HepG2 (cell line): ENCODE measurements at regions not wholly inside any gene's neighbourhood (a gene's known extent, or its start where the extent isn't known, plus 50 kb on each side); places are given as distances from the start of the nearest gene placed in this dataset.
"Not testable (repeated sequence)": the region's sequence is repeated elsewhere in the genome, so short reads cannot be mapped to it uniquely, and the experiment has no call there.

Experiments used
- CAMTA2 ChIP-seq: sonication (generic); formaldehyde crosslinking; IDR thresholded peaks from 2 replicates; pipeline ENCODE4 v1.4.0; 2020; ENCODE audit warnings: mild to moderate bottlenecking, missing genetic modification reagents, borderline replicate concordance
- ZNF367 ChIP-seq: sonication (generic); formaldehyde crosslinking; IDR thresholded peaks from 2 replicates; pipeline ENCODE4 v1.4.0; 2020; ENCODE audit warnings: missing genetic modification reagents, borderline replicate concordance
- ZNF619 ChIP-seq: sonication (generic); formaldehyde crosslinking; IDR thresholded peaks from 2 replicates; pipeline ENCODE4 v1.4.0; 2020; ENCODE audit warnings: mild to moderate bottlenecking, missing genetic modification reagents
- TF ChIP-seq, protein P1 (sequence below): sonication (generic); formaldehyde crosslinking; IDR thresholded peaks from 2 replicates; pipeline ENCODE4 v1.4.0; 2020; ENCODE audit warnings: mild to moderate bottlenecking, missing genetic modification reagents
- TF ChIP-seq, protein P2 (sequence below): sonication (generic); formaldehyde crosslinking; IDR thresholded peaks from 2 replicates; pipeline ENCODE4 v1.8.1; 2023; ENCODE audit warnings: missing genetic modification reagents, inconsistent platforms, borderline replicate concordance
- TF ChIP-seq, protein P3 (sequence below): sonication (generic); formaldehyde crosslinking; IDR thresholded peaks from 2 replicates; pipeline ENCODE4 v1.4.0; 2020; ENCODE audit warnings: missing genetic modification reagents, borderline replicate concordance

DNA sequence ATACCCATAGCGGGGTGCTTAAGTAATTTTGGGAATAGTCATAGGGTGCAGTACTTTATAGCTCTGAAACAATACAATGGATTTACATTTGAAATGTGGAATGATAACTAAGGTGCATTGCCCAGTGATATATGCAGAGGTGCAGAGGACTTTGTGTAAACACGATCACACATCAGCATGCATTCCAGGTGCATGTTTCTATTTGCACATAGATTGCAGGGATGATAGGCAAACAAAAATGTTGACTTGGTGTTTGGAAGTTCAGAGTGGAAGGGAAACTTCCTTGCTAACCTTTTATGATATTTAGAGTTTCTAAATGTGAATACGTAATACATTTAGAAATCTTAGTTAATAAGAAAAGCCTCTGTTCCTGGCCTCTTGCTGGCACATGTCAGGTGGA, 941.5 kb downstream of the TUBA3C start:
- TF ChIP-seq, protein P1, sequence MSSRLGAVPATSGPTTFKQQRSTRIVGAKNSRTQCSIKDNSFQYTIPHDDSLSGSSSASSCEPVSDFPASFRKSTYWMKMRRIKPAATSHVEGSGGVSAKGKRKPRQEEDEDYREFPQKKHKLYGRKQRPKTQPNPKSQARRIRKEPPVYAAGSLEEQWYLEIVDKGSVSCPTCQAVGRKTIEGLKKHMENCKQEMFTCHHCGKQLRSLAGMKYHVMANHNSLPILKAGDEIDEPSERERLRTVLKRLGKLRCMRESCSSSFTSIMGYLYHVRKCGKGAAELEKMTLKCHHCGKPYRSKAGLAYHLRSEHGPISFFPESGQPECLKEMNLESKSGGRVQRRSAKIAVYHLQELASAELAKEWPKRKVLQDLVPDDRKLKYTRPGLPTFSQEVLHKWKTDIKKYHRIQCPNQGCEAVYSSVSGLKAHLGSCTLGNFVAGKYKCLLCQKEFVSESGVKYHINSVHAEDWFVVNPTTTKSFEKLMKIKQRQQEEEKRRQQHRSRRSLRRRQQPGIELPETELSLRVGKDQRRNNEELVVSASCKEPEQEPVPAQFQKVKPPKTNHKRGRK (CRISPR knock-in tag), result not testable (repeated sequence)
- TF ChIP-seq CAMTA2; ZNF367 (CRISPR knock-in tag); ZNF619 (CRISPR knock-in tag): not testable (repeated sequence)
- TF ChIP-seq, protein P2, sequence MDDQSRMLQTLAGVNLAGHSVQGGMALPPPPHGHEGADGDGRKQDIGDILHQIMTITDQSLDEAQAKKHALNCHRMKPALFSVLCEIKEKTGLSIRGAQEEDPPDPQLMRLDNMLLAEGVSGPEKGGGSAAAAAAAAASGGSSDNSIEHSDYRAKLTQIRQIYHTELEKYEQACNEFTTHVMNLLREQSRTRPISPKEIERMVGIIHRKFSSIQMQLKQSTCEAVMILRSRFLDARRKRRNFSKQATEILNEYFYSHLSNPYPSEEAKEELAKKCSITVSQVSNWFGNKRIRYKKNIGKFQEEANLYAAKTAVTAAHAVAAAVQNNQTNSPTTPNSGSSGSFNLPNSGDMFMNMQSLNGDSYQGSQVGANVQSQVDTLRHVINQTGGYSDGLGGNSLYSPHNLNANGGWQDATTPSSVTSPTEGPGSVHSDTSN (CRISPR knock-in tag), result not testable (repeated sequence)
- TF ChIP-seq, protein P3, sequence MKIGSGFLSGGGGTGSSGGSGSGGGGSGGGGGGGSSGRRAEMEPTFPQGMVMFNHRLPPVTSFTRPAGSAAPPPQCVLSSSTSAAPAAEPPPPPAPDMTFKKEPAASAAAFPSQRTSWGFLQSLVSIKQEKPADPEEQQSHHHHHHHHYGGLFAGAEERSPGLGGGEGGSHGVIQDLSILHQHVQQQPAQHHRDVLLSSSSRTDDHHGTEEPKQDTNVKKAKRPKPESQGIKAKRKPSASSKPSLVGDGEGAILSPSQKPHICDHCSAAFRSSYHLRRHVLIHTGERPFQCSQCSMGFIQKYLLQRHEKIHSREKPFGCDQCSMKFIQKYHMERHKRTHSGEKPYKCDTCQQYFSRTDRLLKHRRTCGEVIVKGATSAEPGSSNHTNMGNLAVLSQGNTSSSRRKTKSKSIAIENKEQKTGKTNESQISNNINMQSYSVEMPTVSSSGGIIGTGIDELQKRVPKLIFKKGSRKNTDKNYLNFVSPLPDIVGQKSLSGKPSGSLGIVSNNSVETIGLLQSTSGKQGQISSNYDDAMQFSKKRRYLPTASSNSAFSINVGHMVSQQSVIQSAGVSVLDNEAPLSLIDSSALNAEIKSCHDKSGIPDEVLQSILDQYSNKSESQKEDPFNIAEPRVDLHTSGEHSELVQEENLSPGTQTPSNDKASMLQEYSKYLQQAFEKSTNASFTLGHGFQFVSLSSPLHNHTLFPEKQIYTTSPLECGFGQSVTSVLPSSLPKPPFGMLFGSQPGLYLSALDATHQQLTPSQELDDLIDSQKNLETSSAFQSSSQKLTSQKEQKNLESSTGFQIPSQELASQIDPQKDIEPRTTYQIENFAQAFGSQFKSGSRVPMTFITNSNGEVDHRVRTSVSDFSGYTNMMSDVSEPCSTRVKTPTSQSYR, result not testable (repeated sequence)
